Transverse colon (tissue), 4 donors: ENCODE measurements at regions not wholly inside any gene's neighbourhood (a gene's known extent, or its start where the extent isn't known, plus 50 kb on each side); places are given as distances from the start of the nearest gene placed in this dataset.
"Not testable (repeated sequence)": the region's sequence is repeated elsewhere in the genome, so short reads cannot be mapped to it uniquely, and the experiment has no call there.

Experiments used
- DNase-seq: peaks from one replicate; pipeline ENCODE4 v3.0.0-alpha.2; 2019
- H3K27ac ChIP-seq, 4 donors: fragments of 200-600 bp; sonication (generic); 2 replicates each; pipeline ENCODE4 v1.5.1; 2016 to 2018; ENCODE audit warnings: inconsistent platforms in 4 of 4
- H3K27me3 ChIP-seq: fragments of 200-600 bp; sonication (generic); 2 replicates; pipeline ENCODE4 v1.5.1; 2017; ENCODE audit warnings: inconsistent platforms
- H3K36me3 ChIP-seq, 4 donors: fragments of 200-600 bp; sonication (generic); 2 replicates each; pipeline ENCODE4 v1.5.1; 2017 to 2019; ENCODE audit warnings: inconsistent platforms in 4 of 4
- H3K4me1 ChIP-seq, 4 donors: fragments of 200-600 bp; sonication (generic); 2 replicates each; pipeline ENCODE4 v1.5.1; 2017 to 2020; ENCODE audit warnings: inconsistent platforms in 4 of 4
- H3K4me3 ChIP-seq, 4 donors: fragments of 200-600 bp; sonication (generic); 1 replicate in 1 of 4; 2 replicates in 3 of 4; pipeline versions ENCODE4 v1.5.1 to v1.6.1; 2017 to 2019; ENCODE audit warnings: inconsistent platforms in 4 of 4
- H3K9me3 ChIP-seq, 2 donors: fragments of 200-600 bp; sonication (generic); 2 replicates each; pipeline ENCODE4 v1.5.1; 2017 to 2019; ENCODE audit warnings: inconsistent platforms in 2 of 2
- CTCF ChIP-seq, 5 experiments: fragments of 200-600 bp in 3 of 5; fragments of 450-650 bp in 2 of 5; sonication (generic) in 3 of 5; IDR thresholded peaks; 1 replicate in 2 of 5; 2 replicates in 3 of 5; pipeline ENCODE4 v1.5.1; 2016 to 2017; ENCODE audit warnings: antibody characterized with exemption in 5 of 5, inconsistent platforms in 3 of 5, mild to moderate bottlenecking in 2 of 5, moderate library complexity in 1 of 5
- EP300 ChIP-seq: sonication (generic); formaldehyde crosslinking; IDR thresholded peaks from one replicate; pipeline ENCODE4 v1.6.1; 2017; ENCODE audit warnings: antibody characterized with exemption, low read depth
- POLR2A ChIP-seq: fragments of 450-650 bp; IDR thresholded peaks from one replicate; pipeline ENCODE4 v1.6.1; 2016; ENCODE audit warnings: antibody characterized with exemption, mild to moderate bottlenecking, moderate library complexity
- POLR2AphosphoS5 ChIP-seq, 3 donors: sonication (generic); formaldehyde crosslinking; IDR thresholded peaks; one replicate each; pipeline ENCODE4 v1.6.1; 2016; ENCODE audit warnings: antibody characterized with exemption in 3 of 3
- WGBS, 2 donors: methylation state at CpG; one replicate each; pipeline ENCODE4 v1.1.5; 2018; ENCODE audit warnings: low coverage in 1 of 2; 5-methylcytosine and 5-hydroxymethylcytosine counted together
- in situ Hi-C, 4 donors: fragments of 200-750 bp; cut with MboI; loops; one replicate each; pipeline versions ENCODE4 v1.15.0 to v1.15.1; 2017; ENCODE audit warnings: low sequenced_read_pairs in 3 of 4, low pct_ligation_motif_present in 1 of 4, low pct_unique_long_range_greater_than_20kb in 1 of 4
- intact Hi-C: fragments of 100-400 bp; cut with DNase I; formaldehyde crosslinking; loops from one replicate; pipeline ENCODE4 v1.15.1; 2023; ENCODE audit warnings: low total_unique reads

GRCh38 chr19:28539759-28540158 lies 673.2 kb downstream of the UQCRFS1 start:
- Histone ChIP-seq H3K36me3 (no peaks in the 10 kb centered on the region), H3K27ac (no peak overlapping the region), H3K27me3 (no peaks in the 10 kb centered on the region), H3K4me1 (no peaks in the 10 kb centered on the region), H3K9me3 (peaks cover 2 to 4% of the 10 kb centered on the region in 2 donors), H3K4me3 (no peak overlapping the region)
- TF ChIP-seq EP300: no peak
- no peak for TF ChIP-seq POLR2A
- no peak for TF ChIP-seq CTCF (IDR thresholded peaks at IDR 0.05)
- no peak for TF ChIP-seq POLR2AphosphoS5 (IDR thresholded peaks at IDR 0.05)
- no peak for DNase-seq
- intact Hi-C loops (no loop called here), in situ Hi-C loops (no loop called here)

GRCh38 chr19:28538579-28538978 lies 674.4 kb downstream of the UQCRFS1 start:
- H3K27me3 ChIP-seq, H3K9me3 ChIP-seq, intact Hi-C loops, H3K4me1 ChIP-seq, DNase-seq, H3K27ac ChIP-seq, in situ Hi-C loops, H3K36me3 ChIP-seq, H3K4me3 ChIP-seq: not testable (repeated sequence)
- WGBS, 2 donors: 84% methylated on average over 2 of the region's 2 CpGs; no CpG with 5 or more reads in 1 of the 2 donors

GRCh38 chr19:28537896-28538295 lies 675.1 kb downstream of the UQCRFS1 start:
- no peak overlapping the region for H3K27ac ChIP-seq
- in situ Hi-C loops (no loop called here), intact Hi-C loops (no loop called here)
- H3K36me3 ChIP-seq: no peaks in the 10 kb centered on the region
- no peaks in the 10 kb centered on the region for H3K27me3 ChIP-seq
- no peaks in the 10 kb centered on the region for H3K4me1 ChIP-seq
- 85 to 91% methylated on average over 2 of the region's 2 CpGs for WGBS, 2 donors
- no peak for DNase-seq
- H3K9me3 ChIP-seq: peaks cover 2 to 4% of the 10 kb centered on the region in 2 donors
- H3K4me3 ChIP-seq: no peak overlapping the region
- TF ChIP-seq POLR2AphosphoS5 (IDR thresholded peaks at IDR 0.05): no peak
- no peak for TF ChIP-seq EP300
- TF ChIP-seq POLR2A: no peak
- no peak for TF ChIP-seq CTCF (IDR thresholded peaks at IDR 0.05)

- H3K27ac ChIP-seq: no peak overlapping the region
- H3K9me3 ChIP-seq: peaks cover 2 to 4% of the 10 kb centered on the region in 2 donors
- no peaks in the 10 kb centered on the region for H3K27me3 ChIP-seq
- no peak for TF ChIP-seq POLR2A
- no peak for TF ChIP-seq CTCF (IDR thresholded peaks at IDR 0.05)
- no peak for TF ChIP-seq POLR2AphosphoS5 (IDR thresholded peaks at IDR 0.05)
- TF ChIP-seq EP300: no peak
- WGBS, 2 donors: 69 to 88% methylated on average over 2 of the region's 2 CpGs
- H3K36me3 ChIP-seq: no peaks in the 10 kb centered on the region
- no peaks in the 10 kb centered on the region for H3K4me1 ChIP-seq
- intact Hi-C loops (no loop called here), in situ Hi-C loops (no loop called here)
- no peak overlapping the region for H3K4me3 ChIP-seq
- DNase-seq: no peak
Observed at GRCh38 chr19:28537079-28537478, 675.9 kb downstream of the UQCRFS1 start.

GRCh38 chr19:28535352-28535775 lies 677.6 kb downstream of the UQCRFS1 start:
- no peaks in the 10 kb centered on the region for H3K4me1 ChIP-seq
- DNase-seq: no peak
- 62% methylated on average over 1 of the region's 1 CpG; no CpG with 5 or more reads in 1 of the 2 donors for WGBS, 2 donors
- no peak overlapping the region for H3K4me3 ChIP-seq
- peaks cover 2 to 4% of the 10 kb centered on the region in 2 donors for H3K9me3 ChIP-seq
- no peaks in the 10 kb centered on the region for H3K36me3 ChIP-seq
- no peak for TF ChIP-seq POLR2AphosphoS5 (IDR thresholded peaks at IDR 0.05)
- no peak for TF ChIP-seq CTCF (IDR thresholded peaks at IDR 0.05)
- TF ChIP-seq POLR2A: no peak
- H3K27me3 ChIP-seq: no peaks in the 10 kb centered on the region
- H3K27ac ChIP-seq: no peak overlapping the region
- intact Hi-C loops (no loop called here), in situ Hi-C loops (no loop called here)
